Kidney (tissue), 13 donors: ENCODE measurements at regions not wholly inside any gene's neighbourhood (a gene's known extent, or its start where the extent isn't known, plus 50 kb on each side); places are given as distances from the start of the nearest gene placed in this dataset.

Source experiments
- DNase-seq, 5 donors: peaks; one replicate each; pipeline ENCODE4 v3.0.0-alpha.2; 2013 to 2020
- FAIRE-seq: peaks from 2 replicates; lab custom pipeline; 2012; peaks lifted over from hg19 to GRCh38; lab: Jason Lieb, UNC
- H3K27ac ChIP-seq, 2 donors: one replicate each; pipeline ENCODE4 v1.7.0; 2013; ENCODE audit warnings: low read depth in 2 of 2, low read length in 2 of 2, inconsistent platforms in 1 of 2
- H3K27me3 ChIP-seq: one replicate; pipeline ENCODE4 v1.7.1; 2013; ENCODE audit warnings: low read length, inconsistent platforms; ENCODE audit not compliant: control insufficient read depth, insufficient read depth
- H3K36me3 ChIP-seq, 3 donors: one replicate each; pipeline versions ENCODE4 v1.7.0 to v1.7.1; 2013; ENCODE audit warnings: low read length in 3 of 3, control low read depth in 1 of 3, inconsistent platforms in 1 of 3; ENCODE audit not compliant: insufficient read depth in 3 of 3, control insufficient read depth in 2 of 3
- H3K4me1 ChIP-seq, 3 donors: one replicate each; pipeline versions ENCODE4 v1.7.0 to v1.7.1; 2013; ENCODE audit warnings: low read length in 3 of 3, inconsistent platforms in 1 of 3, low read depth in 1 of 3; ENCODE audit not compliant: control insufficient read depth in 2 of 3, insufficient read depth in 2 of 3
- H3K4me3 ChIP-seq, 3 donors: one replicate each; pipeline versions ENCODE4 v1.7.0 to v1.8.1; 2013; ENCODE audit warnings: low read length in 3 of 3, control low read depth in 1 of 3, inconsistent platforms in 1 of 3
- H3K9ac ChIP-seq, 3 donors: one replicate each; pipeline versions ENCODE4 v1.7.0 to v1.7.1; 2013; ENCODE audit warnings: low read length in 3 of 3, control low read depth in 1 of 3, inconsistent platforms in 1 of 3
- H3K9me3 ChIP-seq, 3 donors: one replicate each; pipeline versions ENCODE4 v1.7.0 to v1.7.1; 2013; ENCODE audit warnings: low read length in 3 of 3, control low read depth in 1 of 3, inconsistent platforms in 1 of 3; ENCODE audit not compliant: control insufficient read depth in 2 of 3, insufficient read depth in 1 of 3
- intact Hi-C: fragments of 100-400 bp; cut with DNase I; formaldehyde crosslinking; loops from one replicate; pipeline ENCODE4 v1.11.1; 2022
- TF ChIP-seq, protein P1 (sequence below): IDR thresholded peaks from 3 replicates; pipeline ENCODE4 v1.5.1; 2012; ENCODE audit warnings: mild to moderate bottlenecking, moderate library complexity, borderline replicate concordance; ENCODE audit not compliant: insufficient read depth; ENCODE audit errors: extremely low read depth
- donor health status: control.
- donor health status: control.
- donor health status: control.
- donor health status: control.
- donor health status: control.
- donor health status: DM: yes; HTN: yes; CAD: no.
- donor health status: Normal renal cell carcinoma (clear cell type).

DNA sequence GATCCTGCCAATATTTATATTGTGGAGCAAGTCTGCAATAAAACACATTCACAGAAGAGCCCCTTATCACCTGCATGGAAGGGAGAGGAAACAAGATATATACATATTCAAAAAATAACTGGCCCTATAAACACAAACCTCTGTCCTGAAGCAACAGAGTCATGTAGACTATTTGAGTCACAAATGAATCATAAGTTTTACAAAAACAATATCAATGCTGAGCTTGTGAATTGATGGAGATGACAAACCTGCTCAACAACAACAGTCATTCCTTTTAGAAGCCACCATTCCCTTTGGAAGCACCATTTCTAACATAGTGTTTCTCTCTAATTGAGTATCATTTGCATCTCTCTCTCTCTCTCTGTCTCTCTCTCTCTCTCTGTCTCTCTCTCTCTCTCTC, 313.9 kb downstream of the MID1IP1 start:
- no peak for FAIRE-seq
- no peaks in the 10 kb centered on the region for H3K27me3 ChIP-seq

DNA sequence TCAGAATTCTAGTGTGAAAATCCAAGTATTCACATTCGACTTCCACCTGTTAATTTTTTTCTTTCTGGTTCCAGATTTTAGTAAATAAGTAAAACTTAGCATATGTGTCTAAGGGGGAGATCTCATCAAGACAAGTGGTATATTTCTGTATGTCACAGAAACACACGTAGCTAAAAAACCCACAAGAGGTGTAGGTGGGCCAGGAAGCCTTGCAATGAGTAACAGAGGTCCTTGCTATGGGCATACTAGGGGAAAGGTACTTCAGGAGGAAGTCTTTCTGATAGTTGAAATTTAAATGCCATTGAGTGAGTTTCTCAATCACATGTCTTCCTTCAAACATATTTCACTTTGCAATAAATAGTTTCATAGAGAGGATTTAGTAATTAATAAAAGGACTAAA, 315.8 kb downstream of the MID1IP1 start:
- no peak overlapping the region for H3K9ac ChIP-seq
- TF ChIP-seq, protein P1, sequence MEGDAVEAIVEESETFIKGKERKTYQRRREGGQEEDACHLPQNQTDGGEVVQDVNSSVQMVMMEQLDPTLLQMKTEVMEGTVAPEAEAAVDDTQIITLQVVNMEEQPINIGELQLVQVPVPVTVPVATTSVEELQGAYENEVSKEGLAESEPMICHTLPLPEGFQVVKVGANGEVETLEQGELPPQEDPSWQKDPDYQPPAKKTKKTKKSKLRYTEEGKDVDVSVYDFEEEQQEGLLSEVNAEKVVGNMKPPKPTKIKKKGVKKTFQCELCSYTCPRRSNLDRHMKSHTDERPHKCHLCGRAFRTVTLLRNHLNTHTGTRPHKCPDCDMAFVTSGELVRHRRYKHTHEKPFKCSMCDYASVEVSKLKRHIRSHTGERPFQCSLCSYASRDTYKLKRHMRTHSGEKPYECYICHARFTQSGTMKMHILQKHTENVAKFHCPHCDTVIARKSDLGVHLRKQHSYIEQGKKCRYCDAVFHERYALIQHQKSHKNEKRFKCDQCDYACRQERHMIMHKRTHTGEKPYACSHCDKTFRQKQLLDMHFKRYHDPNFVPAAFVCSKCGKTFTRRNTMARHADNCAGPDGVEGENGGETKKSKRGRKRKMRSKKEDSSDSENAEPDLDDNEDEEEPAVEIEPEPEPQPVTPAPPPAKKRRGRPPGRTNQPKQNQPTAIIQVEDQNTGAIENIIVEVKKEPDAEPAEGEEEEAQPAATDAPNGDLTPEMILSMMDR, result no peak
- intact Hi-C loops, result no loop called here
- H3K27ac ChIP-seq, result no peak overlapping the region
- no peak overlapping the region for H3K4me3 ChIP-seq
- no peaks in the 10 kb centered on the region for H3K27me3 ChIP-seq
- H3K36me3 ChIP-seq, result no peaks in the 10 kb centered on the region
- H3K4me1 ChIP-seq, result no peaks in the 10 kb centered on the region
- no peak for DNase-seq
- FAIRE-seq, result no peak
- no peaks in the 10 kb centered on the region for H3K9me3 ChIP-seq

More for the DNA sequence above, 313.9 kb downstream of the MID1IP1 start:
- Histone ChIP-seq H3K36me3 (no peaks in the 10 kb centered on the region), H3K9me3 (no peaks in the 10 kb centered on the region), H3K9ac (no peak overlapping the region), H3K4me3 (no peak overlapping the region), H3K4me1 (no peaks in the 10 kb centered on the region), H3K27ac (no peak overlapping the region)
- intact Hi-C loops, result no loop called here
- TF ChIP-seq, protein P1, result no peak
- no peak for DNase-seq

DNA sequence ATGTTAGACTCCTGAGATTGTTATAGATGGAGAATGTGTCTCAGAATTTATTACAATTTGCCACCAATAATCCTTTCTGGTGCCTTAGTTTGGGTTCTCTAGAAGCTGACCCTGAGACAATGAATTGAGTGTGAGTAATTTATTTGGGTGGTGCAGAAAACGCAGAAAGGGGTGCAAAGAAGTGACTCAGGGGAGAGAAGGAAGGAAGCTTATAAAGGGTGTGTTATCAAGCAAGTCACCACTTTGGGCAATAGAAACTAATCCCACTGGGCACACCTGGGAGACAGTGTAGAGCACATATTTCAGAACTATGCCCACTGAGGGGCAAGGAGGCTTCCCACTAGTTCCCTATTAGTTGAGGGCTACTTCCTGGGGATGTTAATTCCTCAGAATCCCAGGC, 320.6 kb downstream of the MID1IP1 start:
- H3K4me3 ChIP-seq, result no peak overlapping the region
- H3K9ac ChIP-seq, result no peak overlapping the region
- intact Hi-C loops, result no loop called here
- no peak for FAIRE-seq
- no peak for DNase-seq
- H3K4me1 ChIP-seq, result no peaks in the 10 kb centered on the region
- H3K27me3 ChIP-seq, result no peaks in the 10 kb centered on the region
- no peaks in the 10 kb centered on the region for H3K36me3 ChIP-seq
- no peak overlapping the region for H3K27ac ChIP-seq
- TF ChIP-seq, protein P1, result no peak
- H3K9me3 ChIP-seq, result no peaks in the 10 kb centered on the region

DNA sequence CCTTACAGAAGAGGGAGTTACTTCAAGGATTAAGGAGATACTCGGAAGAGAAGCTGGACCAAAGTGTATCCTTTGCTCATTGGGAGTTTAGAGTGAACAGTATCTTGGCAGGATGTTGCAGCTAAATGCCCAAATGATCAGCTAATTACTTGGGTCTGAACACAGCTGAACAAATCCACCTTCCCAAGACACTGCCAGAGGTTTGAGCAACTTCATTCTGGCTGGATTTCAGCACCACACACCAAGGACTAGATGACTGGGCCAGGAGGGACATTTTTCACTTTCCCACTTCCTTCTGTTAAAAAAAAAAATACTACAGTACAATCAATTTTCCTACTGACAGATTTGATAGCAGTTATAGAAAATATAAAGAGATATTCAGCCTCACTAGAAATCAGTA, 324.6 kb downstream of the MID1IP1 start:
- Histone ChIP-seq H3K9ac (no peak overlapping the region), H3K4me3 (no peak overlapping the region), H3K27me3 (no peaks in the 10 kb centered on the region), H3K36me3 (no peaks in the 10 kb centered on the region), H3K9me3 (no peaks in the 10 kb centered on the region), H3K4me1 (no peaks in the 10 kb centered on the region), H3K27ac (no peak overlapping the region)
- DNase-seq (no peak), FAIRE-seq (no peak)
- TF ChIP-seq, protein P1, result no peak
- intact Hi-C loops, result no loop called here
